OCI-LY1 (cell line): ENCODE measurements at regions not wholly inside any gene's neighbourhood (a gene's known extent, or its start where the extent isn't known, plus 50 kb on each side); places are given as distances from the start of the nearest gene placed in this dataset.

ENCODE experiments used
- H2AFZ ChIP-seq: fragments of 200-600 bp; sonication (generic), shearing (Covaris generic); 2 replicates; pipeline ENCODE4 v1.6.0; 2014; ENCODE audit warnings: antibody characterized with exemption, mild to moderate bottlenecking, low read length
- H3F3A ChIP-seq: fragments of 200-600 bp; sonication (generic), shearing (Covaris generic); 2 replicates; pipeline ENCODE4 v1.6.0; 2014; ENCODE audit warnings: mild to moderate bottlenecking, antibody characterized with exemption, low read length, moderate library complexity; ENCODE audit not compliant: insufficient read depth
- H3K27ac ChIP-seq: fragments of 200-600 bp; sonication (generic); 2 replicates; pipeline ENCODE4 v1.5.1; 2014; ENCODE audit warnings: low read length, mixed run types, mild to moderate bottlenecking, low read depth; ENCODE audit not compliant: poor library complexity, severe bottlenecking
- H3K27me3 ChIP-seq: fragments of 200-600 bp; sonication (generic); 2 replicates; pipeline ENCODE4 v1.6.0; 2014; ENCODE audit warnings: antibody characterized with exemption, mild to moderate bottlenecking, low read length, moderate library complexity; ENCODE audit not compliant: insufficient read depth
- H3K36me3 ChIP-seq: fragments of 200-600 bp; sonication (generic); 2 replicates; pipeline ENCODE4 v1.6.1; 2014; ENCODE audit warnings: mild to moderate bottlenecking, antibody characterized with exemption, low read length, moderate library complexity, mixed read lengths; ENCODE audit not compliant: insufficient read depth
- H3K4me1 ChIP-seq: fragments of 200-600 bp; sonication (generic); 2 replicates; pipeline ENCODE4 v1.5.1; 2014; ENCODE audit warnings: mild to moderate bottlenecking, low read length, moderate library complexity; ENCODE audit not compliant: insufficient read depth, severe bottlenecking
- H3K4me2 ChIP-seq: fragments of 200-600 bp; sonication (generic), shearing (Covaris generic); 2 replicates; pipeline ENCODE4 v1.6.1; 2014; ENCODE audit warnings: low read length
- H3K4me3 ChIP-seq: fragments of 200-600 bp; sonication (generic); 2 replicates; pipeline ENCODE4 v1.5.1; 2014; ENCODE audit warnings: low read length, low read depth, mild to moderate bottlenecking, mixed read lengths; ENCODE audit not compliant: poor library complexity, severe bottlenecking
- H3K79me2 ChIP-seq: fragments of 200-600 bp; shearing (Covaris generic); 2 replicates; pipeline ENCODE4 v1.6.1; 2016; ENCODE audit warnings: mixed run types, low read length, mixed read lengths; ENCODE audit not compliant: insufficient read depth
- H3K9ac ChIP-seq: fragments of 200-600 bp; sonication (generic), shearing (Covaris generic); 2 replicates; pipeline ENCODE4 v1.6.1; 2014; ENCODE audit warnings: mild to moderate bottlenecking, low read length, mixed read lengths
- H3K9me2 ChIP-seq: fragments of 200-600 bp; sonication (generic), shearing (Covaris generic); 2 replicates; pipeline ENCODE4 v1.6.1; 2014; ENCODE audit warnings: low read depth, mild to moderate bottlenecking, low read length, mixed read lengths
- H3K9me3 ChIP-seq: fragments of 200-600 bp; shearing (Covaris generic); 2 replicates; pipeline ENCODE4 v1.6.1; 2014; ENCODE audit warnings: low read length, mixed read lengths
- H4K20me1 ChIP-seq: fragments of 200-600 bp; sonication (generic), shearing (Covaris generic); 2 replicates; pipeline ENCODE4 v1.6.0; 2016; ENCODE audit warnings: mild to moderate bottlenecking, low read length; ENCODE audit not compliant: insufficient read depth
- EZH2 ChIP-seq: fragments of 200-600 bp; sonication (generic), shearing (Covaris generic); IDR thresholded peaks from 2 replicates; pipeline ENCODE4 v1.8.0; 2017; ENCODE audit warnings: borderline replicate concordance, mixed run types, mild to moderate bottlenecking, antibody characterized with exemption, low read length, moderate library complexity, mixed read lengths
- TF ChIP-seq, protein P1 (sequence below): fragments of 200-600 bp; sonication (generic), shearing (Covaris generic); IDR thresholded peaks from 2 replicates; pipeline ENCODE4 v1.5.1; 2017; ENCODE audit warnings: mild to moderate bottlenecking, antibody characterized with exemption, low read length, moderate library complexity, mixed read lengths

DNA sequence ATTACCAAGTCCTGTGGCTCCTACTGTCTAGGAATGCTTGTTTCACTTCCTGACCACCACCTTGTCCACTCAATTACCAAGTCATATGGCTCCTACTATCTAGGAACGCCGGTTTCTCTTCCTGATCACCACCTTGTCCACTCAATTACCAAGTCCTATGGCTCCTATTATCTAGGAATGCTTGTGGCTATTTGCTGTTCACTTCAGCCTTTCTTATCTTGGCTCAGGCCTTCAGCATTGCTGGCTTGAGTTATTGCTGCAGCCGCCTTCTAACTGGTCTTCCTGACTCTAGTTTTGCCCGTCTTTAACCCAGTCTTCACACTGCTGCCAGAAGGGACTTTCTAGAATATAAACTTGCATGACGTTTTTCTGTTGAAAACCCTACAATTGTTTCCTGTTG lies 82.5 kb upstream of the GAREM1 start:
- no peaks in the 10 kb centered on the region for H4K20me1 ChIP-seq
- no peaks in the 10 kb centered on the region for H3K27me3 ChIP-seq
- no peaks in the 10 kb centered on the region for H3K79me2 ChIP-seq
- no peak overlapping the region for H2AFZ ChIP-seq
- no peaks in the 10 kb centered on the region for H3K4me1 ChIP-seq
- H3F3A ChIP-seq, result no peaks in the 10 kb centered on the region
- no peaks in the 10 kb centered on the region for H3K36me3 ChIP-seq
- H3K27ac ChIP-seq, result no peak overlapping the region
- no peak overlapping the region for H3K4me3 ChIP-seq
- H3K9ac ChIP-seq, result no peak overlapping the region
- H3K9me3 ChIP-seq, result no peaks in the 10 kb centered on the region
- H3K4me2 ChIP-seq, result no peak overlapping the region
- no peaks in the 10 kb centered on the region for H3K9me2 ChIP-seq
- TF ChIP-seq EZH2, result no peak
- TF ChIP-seq, protein P1, sequence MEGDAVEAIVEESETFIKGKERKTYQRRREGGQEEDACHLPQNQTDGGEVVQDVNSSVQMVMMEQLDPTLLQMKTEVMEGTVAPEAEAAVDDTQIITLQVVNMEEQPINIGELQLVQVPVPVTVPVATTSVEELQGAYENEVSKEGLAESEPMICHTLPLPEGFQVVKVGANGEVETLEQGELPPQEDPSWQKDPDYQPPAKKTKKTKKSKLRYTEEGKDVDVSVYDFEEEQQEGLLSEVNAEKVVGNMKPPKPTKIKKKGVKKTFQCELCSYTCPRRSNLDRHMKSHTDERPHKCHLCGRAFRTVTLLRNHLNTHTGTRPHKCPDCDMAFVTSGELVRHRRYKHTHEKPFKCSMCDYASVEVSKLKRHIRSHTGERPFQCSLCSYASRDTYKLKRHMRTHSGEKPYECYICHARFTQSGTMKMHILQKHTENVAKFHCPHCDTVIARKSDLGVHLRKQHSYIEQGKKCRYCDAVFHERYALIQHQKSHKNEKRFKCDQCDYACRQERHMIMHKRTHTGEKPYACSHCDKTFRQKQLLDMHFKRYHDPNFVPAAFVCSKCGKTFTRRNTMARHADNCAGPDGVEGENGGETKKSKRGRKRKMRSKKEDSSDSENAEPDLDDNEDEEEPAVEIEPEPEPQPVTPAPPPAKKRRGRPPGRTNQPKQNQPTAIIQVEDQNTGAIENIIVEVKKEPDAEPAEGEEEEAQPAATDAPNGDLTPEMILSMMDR, result no peak

DNA sequence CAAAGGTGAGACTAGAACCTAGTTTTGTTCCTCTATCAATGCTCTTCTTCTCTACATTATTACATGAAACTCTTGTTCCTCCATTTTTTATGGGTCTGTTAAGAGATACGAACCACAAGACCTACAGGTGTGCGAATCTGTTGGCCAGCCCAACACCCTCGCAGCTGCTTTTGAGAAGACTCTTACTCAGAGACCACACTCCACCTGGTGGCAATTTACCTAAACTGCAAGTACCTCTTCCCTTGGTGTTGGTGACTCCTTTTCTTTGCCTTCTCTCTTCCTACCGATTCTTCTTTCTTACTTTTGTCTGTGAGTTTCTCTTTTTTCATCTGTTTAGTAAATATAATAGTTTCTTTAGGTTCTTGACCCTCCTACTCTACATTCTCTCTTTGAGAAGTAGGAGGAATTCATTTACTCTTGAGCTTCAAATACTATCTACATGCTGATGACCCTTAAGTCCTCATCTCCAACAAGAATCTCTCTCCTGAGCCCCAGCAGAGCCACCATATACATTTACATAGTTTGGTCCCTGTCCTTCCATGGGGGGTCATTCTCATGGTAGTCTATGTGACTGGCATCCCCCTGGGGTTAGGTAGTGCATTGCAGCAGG lies 81.8 kb upstream of the GAREM1 start:
- H3F3A ChIP-seq, result no peaks in the 10 kb centered on the region
- TF ChIP-seq, protein P1, result peak; percentile 79
- no peak for TF ChIP-seq EZH2
- H3K4me1 ChIP-seq, result no peaks in the 10 kb centered on the region
- no peaks in the 10 kb centered on the region for H3K9me2 ChIP-seq
- H3K27me3 ChIP-seq, result no peaks in the 10 kb centered on the region
- no peaks in the 10 kb centered on the region for H4K20me1 ChIP-seq
- no peak overlapping the region for H3K4me2 ChIP-seq
- no peak overlapping the region for H2AFZ ChIP-seq
- no peaks in the 10 kb centered on the region for H3K9me3 ChIP-seq
- no peak overlapping the region for H3K9ac ChIP-seq
- H3K4me3 ChIP-seq, result no peak overlapping the region
- H3K36me3 ChIP-seq, result no peaks in the 10 kb centered on the region
- no peak overlapping the region for H3K27ac ChIP-seq
- no peaks in the 10 kb centered on the region for H3K79me2 ChIP-seq

DNA sequence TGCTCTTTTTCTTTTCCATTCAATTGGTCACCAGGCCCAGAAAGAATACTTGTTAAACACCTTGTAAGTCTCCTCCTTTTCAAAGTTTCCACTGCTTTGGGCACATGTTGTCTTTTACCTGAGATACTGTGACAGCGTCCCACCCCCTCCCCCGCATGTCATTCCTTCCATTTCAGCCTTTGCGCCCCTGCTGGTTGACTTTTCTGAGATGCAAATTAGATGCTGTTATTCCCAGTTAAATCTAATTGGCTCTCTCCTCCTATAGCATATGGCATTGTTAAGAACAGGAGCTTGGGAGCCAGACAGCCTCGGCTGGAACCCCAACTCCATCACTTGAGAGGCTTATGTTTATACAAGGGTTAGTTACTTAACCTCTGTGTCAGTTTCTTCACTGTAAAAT lies 80.3 kb upstream of the GAREM1 start:
- no peak overlapping the region for H3K4me2 ChIP-seq
- no peak overlapping the region for H2AFZ ChIP-seq
- TF ChIP-seq EZH2, result no peak
- TF ChIP-seq, protein P1, result no peak; the same call in 1 of the 2 replicates
- H3K27me3 ChIP-seq, result no peaks in the 10 kb centered on the region
- H3K27ac ChIP-seq, result no peak overlapping the region
- H3K79me2 ChIP-seq, result no peaks in the 10 kb centered on the region
- H3K4me1 ChIP-seq, result no peaks in the 10 kb centered on the region
- H3K9me2 ChIP-seq, result no peaks in the 10 kb centered on the region
- H3K4me3 ChIP-seq, result no peak overlapping the region
- H3K9me3 ChIP-seq, result no peaks in the 10 kb centered on the region
- H3F3A ChIP-seq, result no peaks in the 10 kb centered on the region
- no peak overlapping the region for H3K9ac ChIP-seq
- H3K36me3 ChIP-seq, result no peaks in the 10 kb centered on the region
- no peaks in the 10 kb centered on the region for H4K20me1 ChIP-seq
